GM12878 (cell line): ENCODE measurements at regions not wholly inside any gene's neighbourhood (a gene's known extent, or its start where the extent isn't known, plus 50 kb on each side); places are given as distances from the start of the nearest gene placed in this dataset.

ENCODE experiments used
- ATAC-seq: fragments of 200-7000 bp; cut with Tn5 transposase; 3 replicates; pipeline ENCODE4 v1.9.1; 2020; ENCODE audit warnings: mild to moderate bottlenecking, moderate library complexity
- BruUV-seq: library from RNA; stranded (reverse); fragments of 400-500 nt; replicated peaks from 2 replicates; lab custom pipeline; 2021; lab: Mats Ljungman, UMichigan
- CTCF ChIA-PET: fragments of 300-600 bp; sonication (Branson Sonifier 250); formaldehyde crosslinking; extraction: SDS; loops from one replicate; lab custom pipeline; 2021; ENCODE audit warnings: inconsistent platforms; lab: Yijun Ruan, JAX
- POLR2A ChIA-PET: fragments of 350-600 bp; formaldehyde crosslinking; extraction: SDS; loops from one replicate; lab custom pipeline; 2021; ENCODE audit warnings: inconsistent platforms; lab: Charles Lee
- RAD21 ChIA-PET: fragments of 300-600 bp; sonication (Branson Sonifier 250); formaldehyde crosslinking; loops from one replicate; lab custom pipeline; 2023; ENCODE audit warnings: antibody characterized with exemption; ENCODE audit not compliant: unreplicated experiment; lab: Charles Lee
- SMC1A ChIA-PET: fragments of 300-600 bp; sonication (Branson Sonifier 250); formaldehyde crosslinking; loops from one replicate; lab custom pipeline; 2023; ENCODE audit not compliant: unreplicated experiment, uncharacterized antibody; lab: Charles Lee
- DNase-seq: peaks from one replicate; pipeline ENCODE4 v3.0.0-alpha.2; 2011; ENCODE audit warnings: low read depth, low spot score
- FAIRE-seq: peaks from 3 replicates; lab custom pipeline; 2011; peaks lifted over from hg19 to GRCh38; lab: Jason Lieb, UNC
- H2AFZ ChIP-seq: 2 replicates; pipeline ENCODE4 v1.6.0; 2011; ENCODE audit warnings: low read depth, low read length, control low read depth; ENCODE audit not compliant: control insufficient read depth
- H3K27ac ChIP-seq: 2 replicates; pipeline ENCODE4 v1.5.1; 2011; ENCODE audit warnings: control low read depth; ENCODE audit not compliant: control insufficient read depth, insufficient read depth
- H3K27me3 ChIP-seq, 2 experiments: replicated peaks in 1 of 2; 2 replicates each; pipeline versions ENCODE4 v1.6.0 to v1.6.1; 2011; ENCODE audit warnings: low read length in 1 of 2; ENCODE audit not compliant: control insufficient read depth in 2 of 2, insufficient read depth in 2 of 2
- H3K36me3 ChIP-seq, 2 experiments: 2 replicates each; pipeline ENCODE4 v1.5.1; 2011; ENCODE audit warnings: low read length in 1 of 2; ENCODE audit not compliant: control insufficient read depth in 2 of 2, insufficient read depth in 2 of 2
- H3K4me1 ChIP-seq: 2 replicates; pipeline ENCODE4 v1.6.1; 2011; ENCODE audit warnings: mild to moderate bottlenecking, low read length, moderate library complexity, mixed read lengths; ENCODE audit not compliant: control insufficient read depth, insufficient read depth
- H3K4me2 ChIP-seq: 2 replicates; pipeline ENCODE4 v1.6.0; 2011; ENCODE audit warnings: control low read depth; ENCODE audit not compliant: control insufficient read depth, insufficient read depth
- H3K4me3 ChIP-seq: fragments of 200-600 bp; sonication (generic); 2 replicates; pipeline ENCODE4 v1.5.1; 2016
- H3K79me2 ChIP-seq: 2 replicates; pipeline ENCODE4 v1.6.0; 2011; ENCODE audit warnings: low read length; ENCODE audit not compliant: control insufficient read depth, insufficient read depth
- H3K9ac ChIP-seq: 2 replicates; pipeline ENCODE4 v1.8.0; 2011; ENCODE audit warnings: low read length, control low read depth, mixed read lengths; ENCODE audit not compliant: control insufficient read depth, insufficient read depth
- H3K9me3 ChIP-seq: replicated peaks from 3 replicates; pipeline ENCODE4 v1.5.1; 2011; ENCODE audit warnings: mild to moderate bottlenecking, low read length; ENCODE audit not compliant: control insufficient read depth, insufficient read depth
- H4K20me1 ChIP-seq: 2 replicates; pipeline ENCODE4 v1.6.0; 2011; ENCODE audit not compliant: control insufficient read depth, insufficient read depth
- ATF7 ChIP-seq: fragments of 450-650 bp; IDR thresholded peaks from 2 replicates; pipeline ENCODE4 v1.6.1; 2016; ENCODE audit warnings: low read depth, mild to moderate bottlenecking
- CEBPZ ChIP-seq: fragments of 150-350 bp; IDR thresholded peaks from 2 replicates; pipeline ENCODE4 v1.6.1; 2016; ENCODE audit warnings: low read depth, low read length
- CHD1 ChIP-seq: IDR thresholded peaks from 2 replicates; pipeline ENCODE4 v1.6.1; 2012; ENCODE audit warnings: low read depth, low read length, improper control_type of control experiment
- CHD4 ChIP-seq: fragments of 200-600 bp; sonication (generic); IDR thresholded peaks from 2 replicates; pipeline ENCODE4 v1.6.1; 2016; ENCODE audit warnings: mild to moderate bottlenecking
- ELK1 ChIP-seq: IDR thresholded peaks from 2 replicates; pipeline ENCODE4 v1.6.1; 2012; ENCODE audit warnings: low read depth, low read length, improper control_type of control experiment
- EP300 ChIP-seq, 2 experiments: fragments of 150-350 bp in 1 of 2; IDR thresholded peaks; 2 replicates each; pipeline ENCODE4 v1.6.1; 2011 to 2012; ENCODE audit warnings: low read depth in 2 of 2, low read length in 2 of 2, borderline replicate concordance in 1 of 2, improper control_type of control experiment in 1 of 2, inconsistent platforms in 1 of 2; ENCODE audit not compliant: control insufficient read depth in 1 of 2
- NFXL1 ChIP-seq: fragments of 450-650 bp; IDR thresholded peaks from 2 replicates; pipeline ENCODE4 v1.6.1; 2017; ENCODE audit warnings: antibody characterized with exemption, mild to moderate bottlenecking, borderline replicate concordance
- PKNOX1 ChIP-seq: fragments of 450-650 bp; IDR thresholded peaks from 2 replicates; pipeline ENCODE4 v1.6.1; 2016; ENCODE audit warnings: mild to moderate bottlenecking
- POLR2AphosphoS5 ChIP-seq: IDR thresholded peaks from 2 replicates; pipeline ENCODE4 v1.6.1; 2011; ENCODE audit warnings: mild to moderate bottlenecking, low read length, inconsistent platforms
- POU2F2 ChIP-seq: IDR thresholded peaks from 3 replicates; pipeline ENCODE4 v1.6.1; 2011; ENCODE audit warnings: low read depth, mild to moderate bottlenecking, low read length, borderline replicate concordance
- RAD51 ChIP-seq: fragments of 450-650 bp; IDR thresholded peaks from 2 replicates; pipeline ENCODE4 v1.6.1; 2016; ENCODE audit warnings: moderate library complexity, mild to moderate bottlenecking, inconsistent platforms
- RB1 ChIP-seq: fragments of 450-650 bp; formaldehyde crosslinking; IDR thresholded peaks from 2 replicates; pipeline ENCODE4 v1.6.1; 2017; ENCODE audit warnings: mild to moderate bottlenecking, borderline replicate concordance
- RUNX3 ChIP-seq: IDR thresholded peaks from 2 replicates; pipeline ENCODE4 v1.6.1; 2012; ENCODE audit warnings: low read length, inconsistent platforms
- SIN3A ChIP-seq: IDR thresholded peaks from 2 replicates; pipeline ENCODE4 v1.6.1; 2012; ENCODE audit warnings: low read depth, low read length, improper control_type of control experiment
- SMAD1 ChIP-seq: fragments of 450-650 bp; IDR thresholded peaks from 2 replicates; pipeline ENCODE4 v1.6.1; 2018; ENCODE audit warnings: mild to moderate bottlenecking, low read depth; ENCODE audit not compliant: partially characterized antibody
- SMAD5 ChIP-seq: IDR thresholded peaks from 2 replicates; pipeline ENCODE4 v1.6.1; 2016; ENCODE audit warnings: antibody characterized with exemption, low read depth
- SREBF1 ChIP-seq: IDR thresholded peaks from 2 replicates; pipeline ENCODE4 v1.6.1; 2012; ENCODE audit warnings: mild to moderate bottlenecking, low read length
- TCF12 ChIP-seq: IDR thresholded peaks from 2 replicates; pipeline ENCODE4 v1.6.1; 2011; ENCODE audit warnings: low read depth, mild to moderate bottlenecking, low read length
- USF2 ChIP-seq: IDR thresholded peaks from 2 replicates; pipeline ENCODE4 v1.6.1; 2011; ENCODE audit warnings: low read depth, low read length, improper control_type of control experiment, borderline replicate concordance
- ZNF217 ChIP-seq: fragments of 450-650 bp; IDR thresholded peaks from 2 replicates; pipeline ENCODE4 v1.6.1; 2017; ENCODE audit warnings: antibody characterized with exemption, mild to moderate bottlenecking
- WGBS: methylation state at CpG from one replicate; pipeline ENCODE4 v1.1.6; 2016; ENCODE audit warnings: low lambda C conversion rate; ENCODE audit not compliant: insufficient replicate concordance, insufficient coverage; ENCODE audit errors: missing lambda C conversion rate; 5-methylcytosine and 5-hydroxymethylcytosine counted together
- in situ Hi-C: fragments of 300-500 bp; cut with MboI; formaldehyde crosslinking; loops from 9 replicates; pipeline ENCODE4 v1.14.3; 2018; ENCODE audit warnings: mixed read lengths
- intact Hi-C: fragments of 100-400 bp; cut with micrococcal nuclease; formaldehyde crosslinking; loops from one replicate; pipeline ENCODE4 v1.14.2; 2022; ENCODE audit not compliant: unreplicated experiment

- TF ChIP-seq RAD51 = no peak
- TF ChIP-seq POU2F2 = no peak
- no peak for TF ChIP-seq SMAD5
- TF ChIP-seq EP300 (IDR thresholded peaks at IDR 0.05; ENCODE audit: borderline replicate concordance in 1 of 2, control insufficient read depth in 1 of 2, low read depth in 2 of 2, low read length in 2 of 2) = no peak
- no peak for TF ChIP-seq CHD4
These were observed 473.8 kb downstream of the KLF5 start (continued) for GRCh38 chr13:73532582-73532981.

GRCh38 chr13:73531014-73531413, 472.2 kb downstream of the KLF5 start:
- no peaks in the 10 kb centered on the region for H3K79me2 ChIP-seq
- 41% methylated on average over 9 of the region's 9 CpGs for WGBS
- H3K36me3 ChIP-seq = no peaks in the 10 kb centered on the region
- no peak for FAIRE-seq
- no peak overlapping the region for H2AFZ ChIP-seq
- H3K4me2 ChIP-seq = no peak overlapping the region
- ChIA-PET CTCF (no interaction called here), POLR2A (no interaction called here), SMC1A (no interaction called here), RAD21 (no interaction called here)
- BruUV-seq = no TSS peak
- no peaks in the 10 kb centered on the region for H3K4me1 ChIP-seq
- intact Hi-C loops = no loop called here
- no peaks in the 10 kb centered on the region for H4K20me1 ChIP-seq
- in situ Hi-C loops = no loop called here
- ATAC-seq = no peak
- H3K9ac ChIP-seq = no peak overlapping the region
- no peak overlapping the region for H3K4me3 ChIP-seq
- H3K27me3 ChIP-seq = no peaks in the 10 kb centered on the region
- H3K27ac ChIP-seq = no peak overlapping the region
- no peak for DNase-seq
- no peaks in the 10 kb centered on the region for H3K9me3 ChIP-seq
- TF ChIP-seq ZNF217 = no peak
- no peak for TF ChIP-seq CEBPZ
- no peak for TF ChIP-seq CHD1
- TF ChIP-seq SREBF1 = no peak
- TF ChIP-seq RB1 = no peak
- no peak for TF ChIP-seq RUNX3
- no peak for TF ChIP-seq POLR2AphosphoS5
- TF ChIP-seq TCF12 = no peak
- TF ChIP-seq SIN3A = no peak
- TF ChIP-seq ATF7 = no peak
- no peak for TF ChIP-seq SMAD1
- no peak for TF ChIP-seq PKNOX1
- no peak for TF ChIP-seq NFXL1
- no peak for TF ChIP-seq ELK1
- TF ChIP-seq USF2 = no peak
